ENCODE measurements at regions not wholly inside any gene's neighbourhood (a gene's known extent, or its start where the extent isn't known, plus 50 kb on each side); places are given as distances from the start of the nearest gene placed in this dataset.

- H3K36me3 ChIP-seq (ENCODE audit: control insufficient read depth in 1 of 2, insufficient read depth in 2 of 2, low read length in 2 of 2) = no peaks in the 10 kb centered on the region
- RAD21 ChIA-PET (ENCODE audit: low non-redundant PET in 1 of 2, low total read pairs in 2 of 2, uncharacterized antibody in 2 of 2, unreplicated experiment in 2 of 2) = no interaction called here
These were observed 102.3 kb upstream of the PFN2 start for GRCh38 chr3:150073031-150073430.

More at GRCh38 chr3:150073031-150073430, 102.3 kb upstream of the PFN2 start:
- no peak for DNase-seq (ENCODE audit: low read depth, low spot score)
- no peaks in the 10 kb centered on the region for H4K20me1 ChIP-seq (ENCODE audit: insufficient read depth)
- H3K4me2 ChIP-seq (ENCODE audit: low read length) = no peak overlapping the region
- H3K27ac ChIP-seq (ENCODE audit: low read depth, low read length) = no peak overlapping the region
- CTCF ChIA-PET = no interaction called here
- POLR2A ChIA-PET = no interaction called here
- no peaks in the 10 kb centered on the region for H3K9me3 ChIP-seq (ENCODE audit: control insufficient read depth in 1 of 2, insufficient read depth in 1 of 2, low read depth in 1 of 2, low read length in 2 of 2)
- intact Hi-C loops (cut with micrococcal nuclease) = no loop called here
- no peak for TF ChIP-seq EZH2phosphoT487 (IDR thresholded peaks at IDR 0.05; ENCODE audit: borderline replicate concordance)
- TF ChIP-seq CBX3 (IDR thresholded peaks at IDR 0.05; ENCODE audit: low read depth) = no peak
- TF ChIP-seq EZH2 (IDR thresholded peaks at IDR 0.05) = no peak
- TF ChIP-seq SIN3A (IDR thresholded peaks at IDR 0.05; ENCODE audit: low read depth) = no peak
- TF ChIP-seq ELF1 (IDR thresholded peaks at IDR 0.05; ENCODE audit: borderline replicate concordance, low read depth) = no peak
- TF ChIP-seq MAX (IDR thresholded peaks at IDR 0.05) = no peak
- TF ChIP-seq SP1 (IDR thresholded peaks at IDR 0.05; ENCODE audit: low read depth) = no peak
- no peak for TF ChIP-seq ZFX (IDR thresholded peaks at IDR 0.05)
- no peak for TF ChIP-seq TCF7L2 (IDR thresholded peaks at IDR 0.05; ENCODE audit: borderline replicate concordance, extremely low read depth, insufficient read depth, insufficient read length)
- no peak for TF ChIP-seq POLR2AphosphoS5 (IDR thresholded peaks at IDR 0.05; ENCODE audit: low read depth, low read length)
- no peak for TF ChIP-seq CTCF (IDR thresholded peaks at IDR 0.05 in 2 of 3, conservative IDR thresholded peaks at IDR 0.05 in 1 of 3; ENCODE audit: borderline replicate concordance in 1 of 3, insufficient read depth in 1 of 3, low read depth in 2 of 3, low read length in 2 of 3)
- no peak for TF ChIP-seq POLR2A (IDR thresholded peaks at IDR 0.05; ENCODE audit: borderline replicate concordance, extremely low read depth, insufficient read depth, insufficient read length)
- no peak for TF ChIP-seq ZNF274 (IDR thresholded peaks at IDR 0.05; ENCODE audit: low read depth, low read length)
- TF ChIP-seq REST (IDR thresholded peaks at IDR 0.05; ENCODE audit: low read depth) = no peak
- TF ChIP-seq FOSL1 (IDR thresholded peaks at IDR 0.05; ENCODE audit: low read depth) = no peak
- TF ChIP-seq YY1 (IDR thresholded peaks at IDR 0.05; ENCODE audit: extremely low read depth, insufficient replicate concordance, low read depth, low read length) = no peak
- TF ChIP-seq RAD21 (IDR thresholded peaks at IDR 0.05; ENCODE audit: low read depth) = no peak
- TF ChIP-seq ATF3 (IDR thresholded peaks at IDR 0.05) = no peak
- no peaks in the 10 kb centered on the region for H3K9me2 ChIP-seq (ENCODE audit: insufficient read depth)
- no peak overlapping the region for H3K9ac ChIP-seq (ENCODE audit: low read length)
- H3K27me3 ChIP-seq (ENCODE audit: insufficient read depth, low read length) = peaks cover 25% of the 10 kb centered on the region; the same call in 1 of the 2 replicates
- no peak for ATAC-seq
- H3K4me3 ChIP-seq (replicated peaks in 1 of 2; ENCODE audit: low read depth in 1 of 2, low read length in 2 of 2) = no peak overlapping the region
- no peaks in the 10 kb centered on the region for H3K4me1 ChIP-seq (ENCODE audit: control insufficient read depth in 1 of 2, insufficient read depth in 2 of 2, low read length in 2 of 2)
- no peak overlapping the region for H2AFZ ChIP-seq (ENCODE audit: low read depth, low read length, poor library complexity, severe bottlenecking)
- no peaks in the 10 kb centered on the region for H3K79me2 ChIP-seq (ENCODE audit: insufficient read depth, low read length)
- no TSS peak for BruUV-seq (replicated peaks)

Measured in HCT116 (cell line).